Lower leg skin (tissue), 3 donors: ENCODE measurements at regions not wholly inside any gene's neighbourhood (a gene's known extent, or its start where the extent isn't known, plus 50 kb on each side); places are given as distances from the start of the nearest gene placed in this dataset.

ENCODE experiments used
- POLR2A ChIP-seq, 2 donors: fragments of 450-650 bp; IDR thresholded peaks; one replicate each; pipeline ENCODE4 v1.6.1; 2016 to 2017; ENCODE audit warnings: antibody characterized with exemption in 2 of 2, mild to moderate bottlenecking in 1 of 2, moderate library complexity in 1 of 2
- TF ChIP-seq, protein P1 (sequence below), 3 donors: fragments of 450-650 bp; IDR thresholded peaks; one replicate each; pipeline ENCODE4 v1.5.1; 2016; ENCODE audit warnings: antibody characterized with exemption in 3 of 3, mild to moderate bottlenecking in 3 of 3, moderate library complexity in 2 of 3

DNA sequence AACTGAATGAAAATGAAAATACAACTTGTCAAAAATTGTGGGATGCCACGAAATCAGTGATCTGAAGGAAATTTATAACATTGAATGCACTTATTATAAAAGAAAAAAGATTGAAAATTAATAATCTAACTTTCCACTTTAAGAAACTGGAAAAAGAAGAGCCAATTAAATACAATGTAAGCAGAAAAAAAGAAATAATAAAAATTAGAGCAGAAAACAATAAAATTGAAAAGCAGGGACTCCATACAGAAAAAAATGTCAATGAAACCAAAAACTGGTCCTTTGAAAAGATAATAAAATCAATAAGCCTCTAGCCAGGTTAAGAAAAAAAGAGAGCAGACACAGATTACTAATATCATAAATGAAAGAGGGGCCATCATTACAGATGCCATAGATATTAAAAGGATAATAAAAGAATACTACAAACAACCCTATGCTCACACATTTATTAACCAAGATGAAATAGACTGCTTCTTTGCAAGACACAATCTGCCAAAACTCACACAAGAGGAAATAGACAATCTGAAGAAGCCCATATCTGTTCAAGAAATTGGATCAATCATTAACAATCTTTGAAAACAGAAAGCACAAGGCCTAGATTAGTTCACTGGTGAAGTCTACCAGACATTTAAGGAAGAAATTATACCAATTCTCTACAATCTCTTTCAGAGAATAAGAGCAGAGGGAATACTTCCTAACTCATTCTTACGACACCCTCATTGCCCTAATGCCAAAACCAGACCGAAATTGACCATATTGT is 233.8 kb upstream of the NEBL start:
- TF ChIP-seq, protein P1, sequence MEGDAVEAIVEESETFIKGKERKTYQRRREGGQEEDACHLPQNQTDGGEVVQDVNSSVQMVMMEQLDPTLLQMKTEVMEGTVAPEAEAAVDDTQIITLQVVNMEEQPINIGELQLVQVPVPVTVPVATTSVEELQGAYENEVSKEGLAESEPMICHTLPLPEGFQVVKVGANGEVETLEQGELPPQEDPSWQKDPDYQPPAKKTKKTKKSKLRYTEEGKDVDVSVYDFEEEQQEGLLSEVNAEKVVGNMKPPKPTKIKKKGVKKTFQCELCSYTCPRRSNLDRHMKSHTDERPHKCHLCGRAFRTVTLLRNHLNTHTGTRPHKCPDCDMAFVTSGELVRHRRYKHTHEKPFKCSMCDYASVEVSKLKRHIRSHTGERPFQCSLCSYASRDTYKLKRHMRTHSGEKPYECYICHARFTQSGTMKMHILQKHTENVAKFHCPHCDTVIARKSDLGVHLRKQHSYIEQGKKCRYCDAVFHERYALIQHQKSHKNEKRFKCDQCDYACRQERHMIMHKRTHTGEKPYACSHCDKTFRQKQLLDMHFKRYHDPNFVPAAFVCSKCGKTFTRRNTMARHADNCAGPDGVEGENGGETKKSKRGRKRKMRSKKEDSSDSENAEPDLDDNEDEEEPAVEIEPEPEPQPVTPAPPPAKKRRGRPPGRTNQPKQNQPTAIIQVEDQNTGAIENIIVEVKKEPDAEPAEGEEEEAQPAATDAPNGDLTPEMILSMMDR (IDR thresholded peaks at IDR 0.05): no peak
- TF ChIP-seq POLR2A (IDR thresholded peaks at IDR 0.05): no peak
